Mesenchymal stem cell (in vitro differentiated cells and primary cell): ENCODE measurements at regions not wholly inside any gene's neighbourhood (a gene's known extent, or its start where the extent isn't known, plus 50 kb on each side); places are given as distances from the start of the nearest gene placed in this dataset.

ENCODE experiments used
- DNase-seq: peaks from one replicate; pipeline ENCODE4 v3.0.0-alpha.2; 2013
- H2AFZ ChIP-seq: one replicate; pipeline ENCODE4 v1.6.1; 2013; ENCODE audit warnings: low read depth, mild to moderate bottlenecking, control low read depth, inconsistent platforms, low read length, moderate library complexity
- H2AK5ac ChIP-seq: 2 replicates; pipeline ENCODE4 v1.6.1; 2013; ENCODE audit warnings: low read length, moderate library complexity, mild to moderate bottlenecking, inconsistent platforms; ENCODE audit not compliant: severe bottlenecking
- H2BK120ac ChIP-seq: one replicate; pipeline ENCODE4 v1.6.1; 2013; ENCODE audit warnings: low read depth, mild to moderate bottlenecking, inconsistent platforms, low read length, moderate library complexity
- H2BK12ac ChIP-seq, 2 experiments: one replicate each; pipeline ENCODE4 v1.6.1; 2013; ENCODE audit warnings: inconsistent platforms in 2 of 2, low read length in 2 of 2, mild to moderate bottlenecking in 2 of 2, moderate library complexity in 2 of 2, control low read depth in 1 of 2
- H2BK15ac ChIP-seq: one replicate; pipeline ENCODE4 v1.6.1; 2013; ENCODE audit warnings: mild to moderate bottlenecking, low read depth, inconsistent platforms; ENCODE audit not compliant: poor library complexity, severe bottlenecking
- H2BK5ac ChIP-seq: 2 replicates; pipeline ENCODE4 v1.6.1; 2013; ENCODE audit warnings: low read depth, mild to moderate bottlenecking, low read length, control low read depth, inconsistent platforms; ENCODE audit not compliant: poor library complexity, severe bottlenecking
- H3K14ac ChIP-seq, 2 experiments: one replicate each; pipeline ENCODE4 v1.6.1; 2013; ENCODE audit warnings: inconsistent platforms in 2 of 2, low read length in 2 of 2, control low read depth in 1 of 2, mild to moderate bottlenecking in 1 of 2, moderate library complexity in 1 of 2
- H3K18ac ChIP-seq, 2 experiments: one replicate each; pipeline ENCODE4 v1.6.1; 2013; ENCODE audit warnings: inconsistent platforms in 2 of 2, low read length in 2 of 2, control low read depth in 1 of 2, low read depth in 1 of 2, mild to moderate bottlenecking in 1 of 2
- H3K23ac ChIP-seq, 2 experiments: one replicate each; pipeline ENCODE4 v1.6.1; 2013; ENCODE audit warnings: inconsistent platforms in 2 of 2, low read length in 2 of 2, mild to moderate bottlenecking in 2 of 2, moderate library complexity in 2 of 2, control low read depth in 1 of 2
- H3K27ac ChIP-seq: 2 replicates; pipeline ENCODE4 v1.5.1; 2013; ENCODE audit warnings: mild to moderate bottlenecking, moderate library complexity, low read length, control low read depth, inconsistent platforms; ENCODE audit not compliant: poor library complexity, severe bottlenecking
- H3K27me3 ChIP-seq, 2 experiments: 2 replicates each; pipeline versions ENCODE4 v1.6.1 to v1.7.0; 2013; ENCODE audit warnings: low read length in 2 of 2, mild to moderate bottlenecking in 2 of 2, moderate library complexity in 2 of 2, control low read depth in 1 of 2, inconsistent platforms in 1 of 2; ENCODE audit not compliant: control insufficient read depth in 1 of 2, insufficient read depth in 1 of 2
- H3K36me3 ChIP-seq, 2 experiments: 2 replicates each; pipeline versions ENCODE4 v1.6.1 to v1.7.0; 2013; ENCODE audit warnings: low read length in 2 of 2, control low read depth in 1 of 2, inconsistent platforms in 1 of 2, low read depth in 1 of 2, mild to moderate bottlenecking in 1 of 2; ENCODE audit not compliant: insufficient read depth in 2 of 2, control insufficient read depth in 1 of 2
- H3K4ac ChIP-seq, 2 experiments: one replicate each; pipeline ENCODE4 v1.6.1; 2013; ENCODE audit warnings: inconsistent platforms in 2 of 2, low read length in 2 of 2, mild to moderate bottlenecking in 2 of 2, moderate library complexity in 2 of 2, control low read depth in 1 of 2, low read depth in 1 of 2
- H3K4me1 ChIP-seq: 2 replicates; pipeline ENCODE4 v1.6.1; 2013; ENCODE audit warnings: low read depth, low read length, control low read depth; ENCODE audit not compliant: control insufficient read depth, insufficient read depth
- H3K4me2 ChIP-seq: 2 replicates; pipeline ENCODE4 v1.6.1; 2013; ENCODE audit warnings: low read length, mild to moderate bottlenecking, inconsistent platforms; ENCODE audit not compliant: poor library complexity, severe bottlenecking
- H3K4me3 ChIP-seq, 2 experiments: 2 replicates each; pipeline versions ENCODE4 v1.5.1 to v1.7.0; 2013; ENCODE audit warnings: low read length in 2 of 2, mild to moderate bottlenecking in 2 of 2, control low read depth in 1 of 2, low read depth in 1 of 2; ENCODE audit not compliant: insufficient read depth in 1 of 2
- H3K79me1 ChIP-seq: replicated peaks from 2 replicates; pipeline ENCODE4 v1.6.1; 2013; ENCODE audit warnings: mild to moderate bottlenecking, control low read depth, low read length, inconsistent platforms; ENCODE audit not compliant: poor library complexity, severe bottlenecking
- H3K9ac ChIP-seq: 2 replicates; pipeline ENCODE4 v1.7.0; 2013; ENCODE audit warnings: mild to moderate bottlenecking, low read length, moderate library complexity
- H3K9me3 ChIP-seq: 2 replicates; pipeline ENCODE4 v1.7.0; 2013; ENCODE audit warnings: mild to moderate bottlenecking, low read length; ENCODE audit not compliant: control insufficient read depth
- H4K8ac ChIP-seq: one replicate; pipeline ENCODE4 v1.6.1; 2013; ENCODE audit warnings: inconsistent platforms, mild to moderate bottlenecking, low read length, moderate library complexity
- H4K91ac ChIP-seq: one replicate; pipeline ENCODE4 v1.6.1; 2013; ENCODE audit warnings: mild to moderate bottlenecking, low read length, inconsistent platforms
- WGBS: methylation state at CpG from one replicate; pipeline ENCODE4 v1.1.7; 2013; ENCODE audit warnings: mixed read lengths; 5-methylcytosine and 5-hydroxymethylcytosine counted together

- Histone ChIP-seq H3K18ac (no peak overlapping the region), H3K4ac (no peak overlapping the region), H3K27me3 (peaks cover 0 to 54% of the 10 kb centered on the region in 2 experiments), H2BK5ac (no peak overlapping the region), H2AFZ (no peak overlapping the region), H3K4me2 (no peak overlapping the region), H3K79me1 (no peaks in the 10 kb centered on the region), H3K9ac (no peak overlapping the region), H2AK5ac (no peak overlapping the region), H3K4me1 (peaks cover 2% of the 10 kb centered on the region), H3K27ac (no peak overlapping the region), H4K91ac (no peak overlapping the region), H3K36me3 (no peaks in the 10 kb centered on the region), H3K4me3 (no peak overlapping the region), H4K8ac (no peak overlapping the region), H2BK15ac (no peak overlapping the region), H3K14ac (no peak overlapping the region), H3K9me3 (no peaks in the 10 kb centered on the region), H3K23ac (no peak overlapping the region), H2BK12ac (no peak overlapping the region), H2BK120ac (no peak overlapping the region)
- no peak for DNase-seq
- WGBS = 67% methylated on average over 7 of the region's 7 CpGs
These were observed 211.9 kb upstream of the LHX5 start for GRCh38 chr12:113683574-113683973.

GRCh38 chr12:113680868-113681267 lies 209.2 kb upstream of the LHX5 start:
- H3K36me3 ChIP-seq = no peaks in the 10 kb centered on the region
- WGBS = 88% methylated on average over 1 of the region's 1 CpG

GRCh38 chr12:113678223-113679119 lies 206.8 kb upstream of the LHX5 start:
- H3K14ac ChIP-seq = no peak overlapping the region
- H3K79me1 ChIP-seq = no peaks in the 10 kb centered on the region
- DNase-seq = no peak
- H2BK15ac ChIP-seq = no peak overlapping the region
- H3K23ac ChIP-seq = no peak overlapping the region
- H2BK120ac ChIP-seq = no peak overlapping the region
- 86% methylated on average over 12 of the region's 16 CpGs for WGBS
- H3K9ac ChIP-seq = no peak overlapping the region
- H3K27ac ChIP-seq = no peak overlapping the region
- no peak overlapping the region for H2BK12ac ChIP-seq
- no peak overlapping the region for H4K8ac ChIP-seq
- no peak overlapping the region for H2AFZ ChIP-seq
- no peak overlapping the region for H3K4me3 ChIP-seq
- H3K9me3 ChIP-seq = no peaks in the 10 kb centered on the region
- no peaks in the 10 kb centered on the region for H3K36me3 ChIP-seq
- H3K4me2 ChIP-seq = no peak overlapping the region
- H3K4me1 ChIP-seq = no peaks in the 10 kb centered on the region
- H4K91ac ChIP-seq = no peak overlapping the region
- H2AK5ac ChIP-seq = no peak overlapping the region
- H3K27me3 ChIP-seq = peaks cover 0 to 67% of the 10 kb centered on the region in 2 experiments
- H2BK5ac ChIP-seq = no peak overlapping the region
- no peak overlapping the region for H3K18ac ChIP-seq
- H3K4ac ChIP-seq = no peak overlapping the region

More at GRCh38 chr12:113680868-113681267, 209.2 kb upstream of the LHX5 start:
- Histone ChIP-seq H2BK120ac (no peak overlapping the region), H3K14ac (no peak overlapping the region), H3K4ac (no peak overlapping the region), H2AK5ac (no peak overlapping the region), H4K8ac (no peak overlapping the region), H2BK5ac (no peak overlapping the region), H3K4me1 (peaks cover 2% of the 10 kb centered on the region), H2AFZ (no peak overlapping the region), H3K4me2 (no peak overlapping the region), H2BK15ac (no peak overlapping the region), H3K9ac (no peak overlapping the region), H3K23ac (no peak overlapping the region), H4K91ac (no peak overlapping the region), H3K18ac (no peak overlapping the region), H3K9me3 (no peaks in the 10 kb centered on the region), H2BK12ac (no peak overlapping the region), H3K27me3 (peaks cover 0 to 61% of the 10 kb centered on the region in 2 experiments), H3K79me1 (no peaks in the 10 kb centered on the region), H3K4me3 (no peak overlapping the region), H3K27ac (no peak overlapping the region)
- no peak for DNase-seq

GRCh38 chr12:113676547-113676946 lies 204.9 kb upstream of the LHX5 start:
- Histone ChIP-seq H3K14ac (no peak overlapping the region), H2BK12ac (no peak overlapping the region), H3K36me3 (no peaks in the 10 kb centered on the region), H4K8ac (no peak overlapping the region), H2BK120ac (no peak overlapping the region), H3K79me1 (no peaks in the 10 kb centered on the region), H3K4me2 (no peak overlapping the region), H3K9me3 (no peaks in the 10 kb centered on the region), H3K4ac (no peak overlapping the region), H3K4me3 (no peak overlapping the region), H3K27ac (no peak overlapping the region), H4K91ac (no peak overlapping the region), H3K23ac (no peak overlapping the region), H2BK5ac (no peak overlapping the region), H2AFZ (no peak overlapping the region), H3K18ac (no peak overlapping the region), H3K27me3 (peaks cover 0 to 59% of the 10 kb centered on the region in 2 experiments), H2AK5ac (no peak overlapping the region), H3K4me1 (no peaks in the 10 kb centered on the region), H3K9ac (no peak overlapping the region), H2BK15ac (no peak overlapping the region)
- DNase-seq = no peak
- WGBS = 85% methylated on average over 2 of the region's 3 CpGs
